Coronary artery (tissue), 2 donors: ENCODE measurements at regions not wholly inside any gene's neighbourhood (a gene's known extent, or its start where the extent isn't known, plus 50 kb on each side); places are given as distances from the start of the nearest gene placed in this dataset.

Experiments used
- DNase-seq: peaks from one replicate; pipeline ENCODE4 v3.0.0-alpha.2; 2017; ENCODE audit warnings: low spot score
- H3K27ac ChIP-seq, 2 donors: fragments of 200-600 bp; sonication (generic); one replicate each; pipeline ENCODE4 v1.5.1; 2016 to 2019
- H3K4me3 ChIP-seq: fragments of 200-600 bp; sonication (generic); 2 replicates; pipeline ENCODE4 v1.5.1; 2016; ENCODE audit warnings: mild to moderate bottlenecking, moderate library complexity
- TF ChIP-seq, protein P1 (sequence below): fragments of 200-600 bp; sonication (generic); IDR thresholded peaks from one replicate; pipeline ENCODE4 v1.5.1; 2019; ENCODE audit warnings: antibody characterized with exemption

- TF ChIP-seq, protein P1, sequence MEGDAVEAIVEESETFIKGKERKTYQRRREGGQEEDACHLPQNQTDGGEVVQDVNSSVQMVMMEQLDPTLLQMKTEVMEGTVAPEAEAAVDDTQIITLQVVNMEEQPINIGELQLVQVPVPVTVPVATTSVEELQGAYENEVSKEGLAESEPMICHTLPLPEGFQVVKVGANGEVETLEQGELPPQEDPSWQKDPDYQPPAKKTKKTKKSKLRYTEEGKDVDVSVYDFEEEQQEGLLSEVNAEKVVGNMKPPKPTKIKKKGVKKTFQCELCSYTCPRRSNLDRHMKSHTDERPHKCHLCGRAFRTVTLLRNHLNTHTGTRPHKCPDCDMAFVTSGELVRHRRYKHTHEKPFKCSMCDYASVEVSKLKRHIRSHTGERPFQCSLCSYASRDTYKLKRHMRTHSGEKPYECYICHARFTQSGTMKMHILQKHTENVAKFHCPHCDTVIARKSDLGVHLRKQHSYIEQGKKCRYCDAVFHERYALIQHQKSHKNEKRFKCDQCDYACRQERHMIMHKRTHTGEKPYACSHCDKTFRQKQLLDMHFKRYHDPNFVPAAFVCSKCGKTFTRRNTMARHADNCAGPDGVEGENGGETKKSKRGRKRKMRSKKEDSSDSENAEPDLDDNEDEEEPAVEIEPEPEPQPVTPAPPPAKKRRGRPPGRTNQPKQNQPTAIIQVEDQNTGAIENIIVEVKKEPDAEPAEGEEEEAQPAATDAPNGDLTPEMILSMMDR, result no peak
- H3K4me3 ChIP-seq, result no peak overlapping the region
- no peak for DNase-seq
- H3K27ac ChIP-seq, result no peak overlapping the region
Observed at GRCh38 chrX:113770071-113770470, 813.8 kb upstream of the HTR2C start.

DNA sequence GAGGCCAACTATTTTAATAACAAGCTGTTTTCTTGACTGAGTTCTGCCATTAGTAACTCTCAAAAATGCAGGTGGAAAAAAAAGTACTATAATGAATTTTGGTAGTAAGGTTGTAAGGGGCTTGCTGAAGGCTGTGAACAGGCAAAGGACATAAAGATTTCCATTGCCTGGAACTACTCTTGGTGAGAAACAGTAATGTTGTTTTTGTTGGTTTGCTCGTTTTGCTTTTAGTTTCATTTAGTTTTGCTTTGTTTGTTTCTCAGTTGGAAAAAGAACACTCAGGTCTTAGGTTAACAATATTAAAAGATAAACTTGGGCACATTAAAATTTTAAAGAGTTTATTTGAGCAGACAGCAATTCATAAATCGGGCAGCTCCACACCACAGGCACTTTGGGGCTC is 824.5 kb upstream of the HTR2C start:
- no peak overlapping the region for H3K27ac ChIP-seq
- TF ChIP-seq, protein P1, result no peak
- no peak for DNase-seq
- H3K4me3 ChIP-seq, result no peak overlapping the region

DNA sequence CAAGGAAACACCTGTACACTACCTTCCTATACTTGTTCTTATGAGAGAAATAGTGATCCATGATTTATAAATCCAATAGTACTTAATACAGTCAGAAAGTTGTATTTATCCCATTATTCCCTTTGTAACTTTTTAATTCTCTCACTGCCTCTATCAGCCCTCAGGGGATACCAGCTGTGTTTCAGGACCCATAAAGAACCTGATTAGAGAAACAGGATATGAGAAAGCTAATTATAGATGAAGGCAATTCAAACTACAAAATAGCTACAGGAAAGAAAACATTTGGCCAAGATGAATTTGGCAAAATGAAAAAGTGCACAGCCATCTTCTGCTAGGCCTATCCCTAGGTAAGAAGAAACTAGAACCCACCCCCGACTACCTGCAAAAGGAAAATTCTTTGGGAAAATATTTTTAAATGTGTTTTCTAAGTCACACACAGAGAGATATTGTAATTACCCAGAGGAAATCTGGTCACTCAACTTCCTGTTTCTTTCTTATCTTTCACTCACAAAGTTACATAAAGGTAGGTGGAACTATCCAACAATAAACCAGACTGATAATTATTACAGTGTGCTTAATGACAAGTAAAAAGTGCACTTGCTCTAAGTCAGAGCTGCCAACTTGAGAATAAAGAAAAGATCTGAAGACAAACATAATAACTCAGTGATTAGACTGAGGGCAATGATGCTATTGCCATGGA is 836.5 kb upstream of the HTR2C start:
- Histone ChIP-seq H3K4me3 (no peak overlapping the region), H3K27ac (no peak overlapping the region)
- TF ChIP-seq, protein P1, result no peak
- DNase-seq, result no peak

GRCh38 chrX:113743069-113743468 is 840.8 kb upstream of the HTR2C start:
- H3K4me3 ChIP-seq, result no peak overlapping the region
- no peak for DNase-seq
- TF ChIP-seq, protein P1, result no peak
- H3K27ac ChIP-seq, result no peak overlapping the region

DNA sequence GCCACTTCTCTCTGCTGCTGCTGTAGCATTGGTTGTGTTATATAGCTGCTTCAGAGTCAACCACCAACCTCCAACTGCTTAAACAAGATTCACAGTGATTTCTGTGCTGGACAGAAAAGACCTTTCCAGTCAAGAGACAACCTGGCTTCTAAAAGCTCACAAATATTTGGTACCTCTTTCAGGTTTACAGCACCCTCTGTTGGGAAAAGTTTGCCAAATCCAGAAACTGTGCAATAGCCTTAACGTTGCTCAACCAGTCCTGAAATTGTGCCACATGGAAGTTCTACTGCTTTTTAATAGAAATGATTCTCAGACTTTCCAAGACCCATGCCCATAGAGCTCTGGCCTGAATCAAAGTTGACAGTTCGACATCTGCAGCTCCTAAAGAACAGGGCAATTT is 842.1 kb upstream of the HTR2C start:
- H3K4me3 ChIP-seq, result no peak overlapping the region
- TF ChIP-seq, protein P1, result no peak
- no peak for DNase-seq
- no peak overlapping the region for H3K27ac ChIP-seq

- Histone ChIP-seq H3K4me3 (no peak overlapping the region), H3K27ac (no peak overlapping the region)
- DNase-seq, result no peak
- TF ChIP-seq, protein P1, result no peak
Observed at GRCh38 chrX:113728937-113729336, 854.9 kb upstream of the HTR2C start.

DNA sequence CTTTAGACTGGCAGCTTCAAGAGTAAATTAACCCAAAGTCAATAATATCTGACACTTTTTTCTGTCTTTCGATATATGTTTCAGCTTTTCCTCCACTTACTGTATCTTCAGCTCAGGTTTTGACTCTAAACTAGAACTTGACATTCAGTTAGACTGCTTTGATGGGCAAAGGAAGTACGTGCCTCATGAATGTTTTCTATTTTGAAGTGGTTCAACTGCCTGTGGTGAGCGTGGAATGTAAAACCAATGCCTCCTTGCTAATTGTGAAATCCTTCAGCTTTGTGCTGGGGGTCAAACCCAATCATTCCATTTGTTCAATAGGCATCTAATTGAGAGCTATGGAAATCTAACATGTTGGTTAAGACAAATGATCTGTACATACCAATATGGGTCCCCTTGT is 857.0 kb upstream of the HTR2C start:
- no peak for DNase-seq
- H3K4me3 ChIP-seq, result no peak overlapping the region

More for the DNA sequence above, 857.0 kb upstream of the HTR2C start:
- H3K27ac ChIP-seq, result no peak overlapping the region
- TF ChIP-seq, protein P1, result no peak
